Ecto neural progenitor cell (in vitro differentiated cells): ENCODE measurements at regions not wholly inside any gene's neighbourhood (a gene's known extent, or its start where the extent isn't known, plus 50 kb on each side); places are given as distances from the start of the nearest gene placed in this dataset.
"Not testable (repeated sequence)": the region's sequence is repeated elsewhere in the genome, so short reads cannot be mapped to it uniquely, and the experiment has no call there.

Experiments
- DNase-seq: peaks from one replicate; pipeline ENCODE4 v3.0.0-alpha.2; 2018; ENCODE audit warnings: low spot score

DNA sequence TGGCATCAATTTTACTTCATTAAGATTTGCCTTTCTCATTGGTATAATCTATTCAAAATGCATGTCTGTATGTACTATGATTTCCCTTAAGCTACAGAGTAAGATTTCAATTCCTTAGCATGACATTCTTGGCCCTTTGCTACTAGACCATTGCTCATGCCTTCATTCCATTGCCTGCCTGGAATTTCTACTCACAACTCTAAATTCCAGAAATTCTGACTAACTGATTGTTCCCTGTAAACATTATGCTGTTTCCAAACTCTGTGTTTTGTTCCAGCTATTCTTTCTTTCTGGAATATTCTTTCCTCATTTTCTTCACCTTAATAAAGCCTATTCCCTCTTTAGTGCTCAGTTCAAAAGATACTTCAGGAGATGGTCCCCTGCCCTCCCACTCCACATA, 568.8 kb upstream of the SEMA6A start:
- DNase-seq = no peak

DNA sequence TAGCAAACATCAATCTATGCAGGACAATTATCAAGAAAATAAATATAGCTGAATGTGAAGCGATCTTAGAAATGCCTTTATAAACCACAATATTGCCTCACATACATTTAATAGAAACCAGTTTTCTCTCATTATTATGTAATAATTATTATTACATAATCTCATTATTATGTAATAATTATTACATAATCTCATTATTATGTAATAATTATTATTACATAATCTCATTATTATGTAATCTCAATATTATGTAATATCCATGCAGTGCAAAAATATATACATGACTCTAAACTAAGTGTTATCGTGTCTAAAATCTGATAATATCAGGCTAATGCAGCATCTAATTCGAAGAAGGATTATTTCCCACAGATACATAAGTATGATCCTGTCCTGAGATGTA, 563.9 kb upstream of the SEMA6A start:
- no peak for DNase-seq

DNA sequence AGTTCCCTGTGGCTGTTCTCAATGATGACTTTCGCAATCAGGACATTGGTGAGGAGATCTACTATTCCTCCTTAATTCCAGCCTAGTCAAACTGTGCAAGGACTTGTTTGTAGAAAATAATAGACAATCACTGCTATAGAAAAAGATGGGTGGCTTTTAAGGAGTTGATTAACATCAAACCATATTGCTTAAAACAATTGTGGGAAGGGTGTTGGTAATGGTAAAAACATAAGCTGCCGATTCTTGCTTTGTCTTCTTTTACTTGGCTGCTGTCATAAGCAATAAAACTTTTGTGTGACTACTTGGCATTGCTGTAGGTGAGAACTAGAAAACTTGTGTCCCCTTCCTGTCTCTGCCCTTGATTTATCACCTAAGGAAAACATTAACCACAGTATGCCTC, 561.2 kb upstream of the SEMA6A start:
- no peak for DNase-seq

DNA sequence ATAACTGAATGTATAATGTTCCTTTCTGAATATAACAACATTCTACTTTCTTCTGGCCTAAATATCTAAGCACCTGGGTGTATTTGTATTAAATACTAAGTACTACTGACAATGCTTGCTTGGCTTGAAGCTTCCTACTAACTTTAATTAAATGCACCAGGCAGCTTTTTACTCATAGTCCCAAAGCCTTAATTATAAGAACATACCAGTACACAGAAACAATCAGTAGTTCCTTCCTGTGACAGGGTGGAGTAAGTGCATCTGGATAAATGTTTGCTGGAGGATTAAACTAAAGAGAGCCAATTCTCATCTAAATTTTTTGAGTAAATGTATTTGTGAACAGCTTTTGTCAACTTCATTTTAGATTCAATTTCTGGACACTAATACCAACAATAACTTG, 558.6 kb upstream of the SEMA6A start:
- no peak for DNase-seq

DNA sequence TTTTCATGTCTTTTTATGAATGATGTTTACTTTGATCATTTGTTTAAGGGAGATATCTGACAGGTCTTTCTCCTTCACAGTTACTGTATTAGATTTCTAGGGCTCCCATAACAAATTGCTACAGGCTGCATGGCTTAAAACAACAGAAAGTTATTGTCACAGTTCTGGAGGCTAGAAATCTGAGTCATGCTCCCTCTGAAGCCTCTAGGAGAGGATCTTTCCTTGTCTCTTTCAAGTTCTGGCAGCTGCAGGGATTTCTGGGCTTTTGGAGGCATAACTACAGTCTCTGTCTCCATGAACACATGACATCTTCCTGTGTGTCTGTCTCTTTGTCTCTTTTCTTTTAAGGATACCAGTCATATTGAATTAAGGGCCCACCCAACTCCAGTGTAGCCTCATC, 557.3 kb upstream of the SEMA6A start:
- no peak for DNase-seq

DNA sequence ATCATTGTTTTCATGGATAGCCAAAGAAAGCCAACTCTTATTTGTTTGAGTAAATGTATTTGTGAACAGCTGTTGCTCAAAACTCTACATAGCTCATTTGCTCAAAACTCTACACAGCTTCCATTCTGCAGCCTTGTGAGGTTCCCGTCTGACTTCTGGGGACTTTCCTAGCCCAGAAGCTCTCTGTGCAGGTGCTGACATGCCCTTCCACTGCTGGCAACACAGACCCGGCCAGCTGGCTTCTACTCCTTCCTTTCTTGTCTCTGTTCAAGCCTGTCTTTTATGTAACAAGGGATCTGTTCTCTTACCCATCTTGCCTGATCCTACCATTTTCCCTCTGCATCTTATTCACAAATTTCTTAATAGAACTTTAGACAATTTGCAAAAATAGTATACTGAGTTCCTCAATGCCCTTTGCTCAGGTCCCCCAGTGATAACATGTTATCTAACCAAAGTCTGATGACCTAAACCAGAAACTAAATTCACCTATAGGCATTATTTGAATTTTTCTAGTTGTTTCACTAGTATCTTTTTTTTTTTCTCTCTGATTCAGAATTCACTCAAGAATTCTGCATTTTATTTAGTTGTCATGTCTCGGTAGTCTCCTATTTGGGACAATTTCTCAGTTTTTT, 556.5 kb upstream of the SEMA6A start:
- DNase-seq = no peak

DNA sequence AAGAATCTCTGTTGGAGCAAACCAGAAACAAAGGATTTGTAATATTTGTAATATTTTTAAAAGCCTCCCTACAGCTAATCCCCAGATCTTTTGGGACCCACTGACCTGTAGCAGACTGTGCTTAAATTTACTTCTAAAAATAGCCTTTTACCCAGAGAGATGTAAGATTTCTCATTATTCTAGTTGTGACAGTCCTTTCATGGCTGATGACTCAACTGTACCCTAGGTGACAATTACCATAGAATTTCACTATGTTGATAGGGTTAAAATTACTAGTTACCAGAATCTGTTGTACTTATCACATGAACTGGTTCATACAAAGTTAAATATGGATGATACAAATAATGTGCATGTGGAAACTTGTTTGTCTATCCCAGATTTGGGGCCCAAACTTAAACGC, 543.9 kb upstream of the SEMA6A start:
- DNase-seq = no peak

DNA sequence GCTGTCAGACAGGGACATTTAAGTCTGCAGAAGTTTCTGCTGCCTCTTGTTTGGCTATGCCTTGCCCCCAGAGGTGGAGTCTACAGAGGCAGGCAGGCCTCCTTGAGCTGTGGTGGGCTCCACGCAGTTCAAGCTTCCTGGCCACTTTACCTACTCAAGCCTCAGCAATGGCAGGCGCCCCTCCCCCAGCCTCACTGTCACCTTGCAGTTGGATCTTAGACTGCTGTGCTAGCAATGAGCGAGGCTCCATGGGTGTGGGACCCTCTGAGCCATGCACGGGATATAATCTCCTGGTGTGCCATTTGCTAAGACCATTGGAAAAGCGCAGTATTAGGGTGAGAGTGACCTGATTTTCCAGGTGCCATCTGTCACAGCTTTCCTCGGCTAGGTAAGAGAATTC, 542.7 kb upstream of the SEMA6A start:
- DNase-seq = not testable (repeated sequence)

DNA sequence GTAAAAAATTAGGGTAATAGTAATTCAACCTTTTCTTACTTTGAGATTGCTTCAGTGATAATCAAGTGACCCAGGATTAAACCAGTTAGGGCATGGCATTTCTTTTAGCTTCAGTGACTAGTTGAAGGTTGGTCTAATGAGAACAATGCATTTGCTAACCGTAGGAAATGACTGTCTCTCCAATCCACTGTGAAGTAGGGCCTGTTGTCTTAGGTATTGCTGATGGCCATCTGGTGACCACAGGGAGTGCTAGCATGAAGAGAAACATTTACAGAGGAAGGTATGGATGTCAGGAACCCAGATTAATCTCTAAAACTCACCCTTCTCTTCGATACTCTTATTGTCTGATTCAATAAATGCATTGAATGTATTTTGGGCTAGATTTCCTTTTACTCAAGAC, 535.9 kb upstream of the SEMA6A start:
- DNase-seq = no peak

DNA sequence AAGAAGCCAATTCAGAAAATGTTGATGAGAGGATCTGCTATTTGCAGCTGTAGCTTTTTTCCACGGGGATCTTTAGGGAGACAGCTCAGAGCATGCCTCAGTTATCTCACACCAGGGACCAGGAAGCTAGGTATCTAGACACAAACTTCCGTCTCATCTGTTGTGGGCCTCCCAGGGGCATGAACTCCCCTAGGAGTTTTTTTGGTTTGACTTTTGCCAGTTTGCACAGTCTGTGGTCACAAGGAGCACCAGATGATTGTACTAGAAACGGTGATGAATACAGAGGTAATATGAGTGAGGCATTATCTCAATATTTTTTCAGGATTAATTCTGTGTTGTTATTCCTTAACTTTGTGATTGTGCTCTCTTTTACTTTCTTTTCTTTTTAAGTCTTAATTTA, 533.2 kb upstream of the SEMA6A start:
- DNase-seq = no peak

DNA sequence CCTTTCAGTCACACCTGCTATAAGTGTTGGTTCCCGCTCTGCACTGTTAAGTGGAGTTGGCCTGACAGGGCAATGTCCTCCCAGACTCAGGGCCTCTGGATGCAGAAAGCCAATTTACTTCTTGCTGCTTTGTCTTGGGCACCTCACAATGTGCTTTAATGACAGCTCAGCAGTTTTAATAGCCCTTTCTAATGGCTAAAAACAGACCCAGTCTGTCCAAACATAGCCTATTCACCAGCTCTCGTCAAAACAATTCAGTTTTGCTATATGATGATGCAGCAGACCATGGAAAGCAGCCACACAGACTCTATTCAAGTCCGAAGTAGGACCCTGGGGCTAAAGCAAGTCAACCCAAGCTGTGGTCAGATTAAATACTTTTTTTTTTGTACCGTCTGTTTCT, 529.1 kb upstream of the SEMA6A start:
- DNase-seq = no peak

DNA sequence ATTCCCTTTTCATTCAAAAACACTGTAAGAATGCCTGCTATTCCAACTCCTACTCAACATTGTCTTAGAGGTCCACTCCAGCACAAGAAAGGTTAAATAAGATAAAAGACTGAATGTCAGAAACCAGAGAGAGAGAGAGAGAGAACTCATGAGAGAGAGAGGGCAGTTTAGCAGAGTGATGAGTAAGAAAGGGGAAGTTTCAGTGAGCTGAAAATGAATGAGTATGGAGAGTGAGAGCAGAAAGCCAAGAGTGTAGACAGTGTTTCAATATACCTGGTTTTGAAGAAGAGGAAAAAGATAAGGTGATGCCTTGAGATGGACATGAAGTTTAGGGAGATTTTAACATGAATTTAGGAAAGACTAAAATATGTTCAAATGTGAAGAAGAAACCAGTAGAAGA, 528.0 kb upstream of the SEMA6A start:
- no peak for DNase-seq

DNA sequence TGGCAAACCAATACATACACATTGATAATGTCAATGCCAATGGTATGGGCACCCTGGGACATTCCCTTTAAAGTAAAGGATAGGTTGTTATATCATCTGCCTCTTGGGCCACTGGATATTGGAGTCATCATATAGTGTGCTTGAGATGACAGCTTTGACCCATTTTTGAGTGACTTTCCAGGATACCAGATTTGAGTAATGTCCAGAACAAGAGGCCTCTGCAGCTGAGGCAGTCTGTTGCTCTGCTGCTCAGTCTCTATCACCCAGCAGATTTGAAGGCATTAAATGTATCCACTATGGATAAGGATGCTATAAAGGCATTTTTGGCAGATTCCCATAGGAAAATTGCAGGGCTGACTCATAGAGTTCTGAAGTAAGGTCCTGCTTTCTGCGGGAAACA, 525.6 kb upstream of the SEMA6A start:
- no peak for DNase-seq

DNA sequence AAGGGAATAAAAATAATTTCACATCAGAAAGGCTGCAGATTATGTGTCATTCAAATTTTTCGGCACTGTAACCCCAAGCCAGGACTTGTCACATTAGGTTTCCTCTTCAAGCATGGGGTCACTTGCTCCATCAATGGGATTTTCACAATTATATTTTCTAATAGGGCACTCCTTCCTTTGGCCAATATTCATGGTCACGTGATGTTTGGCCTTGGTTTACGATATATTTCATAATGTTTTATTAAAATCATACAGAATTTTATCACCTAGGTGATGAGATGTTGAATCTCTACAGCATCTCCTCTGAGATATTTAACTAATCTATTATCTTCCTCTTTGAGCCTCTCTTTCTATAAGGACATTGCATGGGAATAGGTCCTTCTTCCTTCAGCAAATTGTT, 523.5 kb upstream of the SEMA6A start:
- no peak for DNase-seq

DNA sequence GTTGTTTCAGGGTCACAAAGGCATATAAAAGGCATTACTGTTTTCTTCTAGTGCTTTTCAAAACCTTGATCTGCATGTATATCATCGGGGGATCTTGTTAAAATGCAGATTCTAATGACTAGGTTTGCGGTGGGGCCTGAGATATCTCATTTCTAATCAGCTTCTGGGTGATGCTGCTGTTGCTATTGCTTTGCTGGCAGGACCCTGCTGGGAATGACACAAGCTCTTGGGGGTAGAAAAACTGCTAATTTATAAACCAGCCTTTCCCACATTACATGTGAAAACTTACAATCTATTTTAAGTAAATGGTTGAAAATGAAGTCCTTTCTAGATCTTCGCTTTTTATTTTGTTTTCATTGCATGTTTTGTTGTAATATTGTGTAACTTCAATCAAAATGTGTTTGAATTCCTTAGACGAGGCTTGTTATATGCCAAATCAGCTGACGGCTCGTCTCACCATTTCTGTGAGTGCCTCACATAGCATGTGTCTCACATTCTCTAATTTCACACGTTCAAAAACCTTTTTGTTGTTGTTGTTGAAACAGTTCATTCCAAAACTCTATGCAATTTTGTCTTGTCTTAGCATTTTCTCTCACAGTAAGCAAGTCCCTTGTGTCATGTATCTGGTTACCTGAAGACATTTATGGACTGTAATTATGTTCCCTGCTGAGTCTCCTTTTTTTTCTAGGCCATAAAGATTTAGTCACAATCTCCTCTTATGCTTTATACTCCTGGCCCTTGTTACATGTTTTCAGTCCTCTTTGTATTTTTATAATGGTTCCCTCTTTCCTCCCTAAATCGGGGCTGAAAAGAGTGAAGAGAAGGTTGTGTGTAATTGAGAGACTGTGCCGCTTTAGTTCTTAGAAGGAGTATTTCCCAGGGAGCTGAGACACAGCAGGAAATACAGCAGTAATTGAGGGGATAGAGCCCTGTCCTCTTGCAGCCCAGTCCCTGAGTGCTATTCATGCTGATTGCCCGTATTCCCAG, 521.0 kb upstream of the SEMA6A start:
- DNase-seq = no peak

DNA sequence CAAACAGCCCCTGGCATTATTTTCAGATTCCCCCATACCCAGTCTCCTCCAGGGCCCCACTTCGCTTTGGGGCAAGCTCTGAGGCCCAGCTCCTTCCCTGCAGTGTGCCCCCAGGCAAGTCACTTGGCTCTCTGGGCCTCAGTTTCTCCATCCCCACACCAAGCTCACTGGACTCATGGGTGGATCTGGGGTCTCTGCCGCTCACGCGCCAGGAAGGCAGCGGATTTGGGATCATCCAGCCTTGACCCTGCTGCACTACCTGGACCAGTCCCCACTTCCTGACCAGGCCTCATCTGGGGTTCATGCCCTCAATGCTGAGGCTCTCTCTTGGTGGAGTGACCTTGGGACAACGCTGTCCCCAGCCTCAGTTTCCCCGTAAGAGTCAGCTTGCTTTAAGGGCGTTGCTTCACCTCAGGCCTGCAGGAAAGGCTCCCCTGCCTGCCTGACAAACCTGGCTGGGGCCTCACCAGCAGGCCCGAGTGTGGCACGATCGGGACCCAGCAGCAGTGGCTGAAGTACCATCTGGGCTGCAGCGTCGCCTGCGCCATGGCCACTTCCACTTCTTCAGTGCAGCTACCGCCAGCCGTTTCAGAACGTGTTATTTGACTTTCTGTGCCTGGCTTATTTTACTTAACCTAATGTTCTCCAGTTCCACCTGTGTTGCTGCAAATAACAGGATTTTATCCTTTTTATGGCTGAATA, 519.6 kb upstream of the SEMA6A start:
- no peak for DNase-seq

DNA sequence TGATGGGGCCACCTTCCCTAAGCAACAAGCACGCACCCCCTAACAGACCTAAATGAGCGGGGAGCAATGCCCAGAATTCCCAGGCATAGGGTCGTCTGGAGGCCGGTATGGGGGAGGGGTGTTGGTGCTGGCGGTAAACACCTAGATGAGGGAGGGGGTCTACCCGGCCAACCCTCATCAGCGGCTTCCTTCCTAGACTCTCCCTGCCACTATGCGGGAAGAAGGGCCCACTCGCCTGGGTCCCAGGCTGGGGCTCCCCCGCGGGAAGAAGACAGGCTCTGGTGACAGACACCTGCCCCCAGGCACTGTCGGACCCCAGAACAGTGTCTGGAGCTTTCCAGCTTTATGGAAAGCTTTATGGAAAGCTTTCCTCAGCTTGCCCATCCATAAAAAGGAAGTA, 519.0 kb upstream of the SEMA6A start:
- no peak for DNase-seq

DNA sequence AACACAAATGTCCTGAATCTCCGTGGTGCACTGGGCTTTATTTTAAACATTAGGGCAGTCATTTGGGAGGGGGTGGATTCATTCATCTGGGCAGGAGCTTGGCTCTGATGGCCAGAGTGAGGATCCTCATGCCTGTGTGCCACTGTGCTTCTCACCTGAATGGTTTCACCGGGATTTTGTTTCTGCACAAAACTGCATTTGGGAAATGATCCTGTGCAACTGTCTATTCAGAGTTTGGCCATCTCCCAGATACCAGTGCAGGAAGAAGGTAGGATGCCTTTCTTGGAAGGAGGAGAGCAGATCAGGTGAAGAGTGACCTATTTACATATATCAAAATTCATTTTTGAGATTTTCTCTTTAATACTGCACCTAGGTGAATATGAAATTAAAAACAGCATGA, 514.4 kb upstream of the SEMA6A start:
- DNase-seq = no peak

DNA sequence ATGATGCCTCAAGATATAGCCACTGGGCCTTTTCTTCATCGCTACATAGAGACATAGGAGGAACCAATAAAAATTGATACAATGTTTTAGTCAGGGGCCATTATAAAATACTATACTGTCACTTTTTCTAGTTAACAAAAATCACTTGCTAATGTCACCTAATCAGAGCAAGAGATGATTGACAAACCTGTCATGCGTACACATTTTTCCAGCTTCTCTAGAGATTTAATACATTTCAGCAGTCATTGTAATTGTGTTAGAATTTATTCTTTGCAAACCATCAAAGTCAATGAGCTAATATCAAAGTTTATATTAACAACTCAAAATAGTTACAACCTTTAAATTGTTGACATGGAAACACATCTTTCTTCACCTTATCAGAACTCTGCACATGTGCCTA, 513.6 kb upstream of the SEMA6A start:
- DNase-seq = no peak

DNA sequence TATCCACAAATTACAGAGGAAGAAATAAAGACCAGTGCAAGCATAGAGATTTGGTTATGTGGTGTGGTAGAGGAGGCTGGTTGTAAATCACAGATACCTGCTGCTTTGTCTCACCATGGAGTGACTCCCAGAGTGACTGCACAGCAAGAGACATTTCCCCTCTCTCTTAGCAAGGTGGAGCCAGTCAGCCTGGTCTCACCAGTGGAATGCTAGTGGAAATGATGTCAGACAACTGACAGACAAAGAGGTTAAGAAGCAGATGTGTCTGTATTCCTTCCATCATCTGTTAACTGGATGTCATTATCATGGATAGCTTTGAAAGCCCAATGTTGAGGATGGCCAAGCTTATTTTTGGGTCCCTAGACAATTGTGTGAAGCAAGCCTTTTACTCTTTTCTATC, 509.4 kb upstream of the SEMA6A start:
- DNase-seq = no peak

DNA sequence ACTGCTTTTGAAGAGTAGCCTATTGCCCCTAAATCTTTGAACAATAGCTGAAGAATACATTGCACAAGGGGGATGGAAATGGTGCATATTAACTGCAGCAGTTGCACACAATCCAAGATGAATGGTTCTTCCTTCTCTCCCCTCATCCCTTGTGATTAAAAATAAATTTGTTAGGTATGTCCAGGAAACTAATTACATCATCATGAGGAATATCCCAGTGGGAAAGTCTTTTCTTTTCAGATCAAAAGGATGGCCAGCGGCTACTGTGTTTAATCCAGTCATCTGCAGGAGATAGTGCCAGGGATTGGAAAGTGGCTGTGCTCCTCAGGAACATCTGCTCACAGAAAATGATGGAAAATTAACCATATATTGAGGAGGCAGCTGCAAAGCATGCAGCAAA, 508.4 kb upstream of the SEMA6A start:
- DNase-seq = no peak

DNA sequence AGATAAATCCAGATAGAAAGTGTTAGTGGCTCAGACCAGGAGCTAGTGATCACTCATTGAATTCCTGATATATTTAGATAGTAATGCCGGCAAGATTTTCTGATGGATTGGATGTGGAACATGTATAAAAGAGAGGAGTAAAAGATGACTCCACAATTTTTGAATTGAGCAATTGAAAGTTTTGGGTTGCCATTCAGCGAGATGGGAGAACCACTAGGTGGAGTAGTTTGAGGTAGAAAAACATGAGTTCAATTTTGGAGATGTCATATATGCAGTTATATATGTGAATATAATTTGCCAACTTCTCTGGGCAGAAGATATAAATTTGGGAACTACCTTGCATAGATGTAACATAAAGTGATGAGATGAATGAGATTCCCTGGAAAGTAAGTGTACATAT, 502.5 kb upstream of the SEMA6A start:
- DNase-seq = no peak

DNA sequence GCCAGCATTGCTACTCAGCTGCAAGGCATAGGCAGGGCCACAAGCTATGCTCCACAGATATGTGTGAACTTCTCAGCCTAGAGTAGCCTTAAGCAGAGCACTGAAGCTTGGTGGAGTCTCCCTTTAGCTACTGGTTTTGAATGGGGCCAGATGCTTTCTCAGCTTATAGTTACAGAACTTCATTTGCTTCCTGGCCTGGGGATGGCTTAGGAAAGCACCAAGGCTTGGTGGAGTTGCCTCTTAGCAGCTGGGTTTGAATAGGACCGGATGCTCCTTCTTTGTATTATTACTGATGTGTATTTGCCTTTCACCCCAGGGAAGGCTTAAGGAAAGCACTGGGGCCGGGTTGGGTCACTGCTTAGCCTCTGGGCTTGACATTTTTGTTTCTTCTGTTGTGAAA, 497.8 kb upstream of the SEMA6A start:
- DNase-seq = no peak
